ENCODE measurements at regions not wholly inside any gene's neighbourhood (a gene's known extent, or its start where the extent isn't known, plus 50 kb on each side); places are given as distances from the start of the nearest gene placed in this dataset.

DNA sequence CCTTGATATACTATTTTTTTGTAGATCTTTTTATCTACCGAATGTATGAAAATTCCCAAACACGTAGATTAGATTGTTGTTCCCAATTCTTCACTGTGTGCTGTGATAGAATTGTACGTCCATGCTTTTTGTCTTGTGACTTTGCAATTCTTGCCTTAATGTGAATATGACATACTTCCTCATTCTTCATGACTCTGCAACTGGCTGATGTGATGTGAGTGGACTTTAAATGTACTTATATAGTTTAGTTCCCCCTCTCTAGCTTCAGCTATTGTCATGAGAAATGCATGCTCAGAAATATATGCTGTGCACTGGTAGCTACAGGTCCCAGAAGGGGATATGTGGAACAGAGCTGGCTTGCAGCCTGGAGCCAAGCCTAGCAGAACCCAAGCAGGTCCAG is 89.4 kb downstream of the FTHL17 start:
- H3K4me3 ChIP-seq = no peak overlapping the region
- intact Hi-C loops (cut with DNase I) = no loop called here
- no peak for ATAC-seq
- H3K4me1 ChIP-seq = no peaks in the 10 kb centered on the region
- H3K27ac ChIP-seq = peak overlapping the region in 1 of 12 donors; percentile 24
- no peak for DNase-seq
- no peaks in the 10 kb centered on the region for H3K36me3 ChIP-seq
- H3K27me3 ChIP-seq = no peaks in the 10 kb centered on the region
- 77 to 88% (median 85%) methylated on average over 3 of the region's 3 CpGs for WGBS, 4 donors
- H3K9me3 ChIP-seq = no peaks in the 10 kb centered on the region
- TF ChIP-seq POLR2A (IDR thresholded peaks at IDR 0.05) = no peak
- TF ChIP-seq, protein P1, sequence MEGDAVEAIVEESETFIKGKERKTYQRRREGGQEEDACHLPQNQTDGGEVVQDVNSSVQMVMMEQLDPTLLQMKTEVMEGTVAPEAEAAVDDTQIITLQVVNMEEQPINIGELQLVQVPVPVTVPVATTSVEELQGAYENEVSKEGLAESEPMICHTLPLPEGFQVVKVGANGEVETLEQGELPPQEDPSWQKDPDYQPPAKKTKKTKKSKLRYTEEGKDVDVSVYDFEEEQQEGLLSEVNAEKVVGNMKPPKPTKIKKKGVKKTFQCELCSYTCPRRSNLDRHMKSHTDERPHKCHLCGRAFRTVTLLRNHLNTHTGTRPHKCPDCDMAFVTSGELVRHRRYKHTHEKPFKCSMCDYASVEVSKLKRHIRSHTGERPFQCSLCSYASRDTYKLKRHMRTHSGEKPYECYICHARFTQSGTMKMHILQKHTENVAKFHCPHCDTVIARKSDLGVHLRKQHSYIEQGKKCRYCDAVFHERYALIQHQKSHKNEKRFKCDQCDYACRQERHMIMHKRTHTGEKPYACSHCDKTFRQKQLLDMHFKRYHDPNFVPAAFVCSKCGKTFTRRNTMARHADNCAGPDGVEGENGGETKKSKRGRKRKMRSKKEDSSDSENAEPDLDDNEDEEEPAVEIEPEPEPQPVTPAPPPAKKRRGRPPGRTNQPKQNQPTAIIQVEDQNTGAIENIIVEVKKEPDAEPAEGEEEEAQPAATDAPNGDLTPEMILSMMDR (IDR thresholded peaks at IDR 0.05) = no peak

DNA sequence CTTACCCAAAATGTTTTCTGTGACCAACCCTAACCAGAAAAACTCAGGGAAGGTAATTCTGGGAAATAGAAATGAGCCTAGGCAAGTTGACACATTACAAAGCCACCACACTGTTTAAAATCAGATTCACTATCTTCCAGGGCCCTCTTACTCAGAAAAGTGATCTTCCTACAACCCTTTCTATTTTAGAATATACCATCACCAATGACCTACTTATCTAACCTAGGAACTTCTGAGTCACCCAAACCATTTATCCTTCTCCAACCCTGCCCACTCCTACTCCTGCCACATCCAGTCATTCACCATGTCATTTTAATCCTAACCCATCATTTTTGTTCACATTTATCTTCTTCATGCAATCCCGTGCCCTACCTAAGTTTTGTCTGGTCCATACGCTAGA is 89.9 kb downstream of the FTHL17 start:
- ATAC-seq (no peak), DNase-seq (no peak)
- 80 to 93% (median 85%) methylated on average over 2 of the region's 2 CpGs for WGBS, 4 donors
- intact Hi-C loops (cut with DNase I) = no loop called here
- H3K36me3 ChIP-seq = no peaks in the 10 kb centered on the region
- TF ChIP-seq POLR2A (IDR thresholded peaks at IDR 0.05) = no peak
- TF ChIP-seq, protein P1 (IDR thresholded peaks at IDR 0.05) = no peak
- no peaks in the 10 kb centered on the region for H3K27me3 ChIP-seq
- peak overlapping the region in 1 of 12 donors; percentile 24 for H3K27ac ChIP-seq
- no peaks in the 10 kb centered on the region for H3K4me1 ChIP-seq
- no peaks in the 10 kb centered on the region for H3K9me3 ChIP-seq
- no peak overlapping the region for H3K4me3 ChIP-seq

DNA sequence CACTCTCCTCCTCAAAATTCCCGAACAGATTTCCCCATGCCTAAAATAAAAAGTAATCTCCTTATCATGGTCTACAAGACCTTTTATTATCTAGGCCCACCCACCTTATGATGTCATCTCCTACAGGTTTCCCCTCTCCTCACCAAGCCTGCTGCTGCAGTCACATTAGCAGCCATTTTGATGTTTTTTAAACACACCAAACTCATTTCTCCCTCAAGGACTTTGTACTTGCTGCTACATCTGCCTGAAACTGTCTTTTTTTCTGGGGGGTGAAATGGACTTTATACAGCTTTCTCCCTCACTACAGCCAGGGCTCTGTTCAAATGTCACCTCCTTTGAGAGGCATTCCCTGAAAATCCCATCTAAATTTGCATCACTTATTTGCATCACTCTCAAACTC is 90.2 kb upstream of the TAB3 start:
- DNase-seq (no peak), ATAC-seq (no peak)
- intact Hi-C loops (cut with DNase I) = no loop called here
- Histone ChIP-seq H3K4me3 (no peak overlapping the region), H3K4me1 (no peaks in the 10 kb centered on the region), H3K36me3 (no peaks in the 10 kb centered on the region), H3K9me3 (no peaks in the 10 kb centered on the region), H3K27ac (no peak overlapping the region), H3K27me3 (peaks cover 0 to 3% (median 0%) of the 10 kb centered on the region in 9 donors)
- TF ChIP-seq, protein P1 (IDR thresholded peaks at IDR 0.05) = no peak
- TF ChIP-seq POLR2A (IDR thresholded peaks at IDR 0.05) = no peak
- 52 to 67% (median 55%) methylated on average over 1 of the region's 1 CpG for WGBS, 4 donors

DNA sequence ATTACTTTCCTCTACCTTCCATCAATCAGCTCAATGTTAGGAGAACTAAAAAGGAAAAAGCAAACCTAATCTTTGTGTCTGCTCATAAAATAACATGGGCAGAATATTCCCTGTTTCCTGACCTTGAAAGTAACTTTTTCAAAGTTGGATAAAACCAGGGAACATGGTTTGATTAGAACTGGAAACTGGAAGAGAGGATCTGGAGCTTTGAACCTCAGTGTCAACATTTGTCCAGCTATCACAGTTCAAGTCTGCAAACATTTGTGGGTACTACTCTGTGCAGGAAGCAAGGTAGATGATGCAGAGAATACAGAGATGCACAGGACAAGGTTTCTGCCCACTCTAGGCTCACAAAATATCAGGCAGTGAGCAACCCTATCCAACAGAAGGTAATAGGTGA is 86.4 kb upstream of the TAB3 start:
- Histone ChIP-seq H3K4me1 (no peaks in the 10 kb centered on the region), H3K4me3 (no peak overlapping the region), H3K27ac (no peak overlapping the region), H3K27me3 (peaks cover 0 to 5% (median 0%) of the 10 kb centered on the region in 9 donors), H3K36me3 (no peaks in the 10 kb centered on the region), H3K9me3 (no peaks in the 10 kb centered on the region)
- DNase-seq (no peak), ATAC-seq (no peak)
- no peak for TF ChIP-seq POLR2A (IDR thresholded peaks at IDR 0.05)
- TF ChIP-seq, protein P1 (IDR thresholded peaks at IDR 0.05) = no peak
- intact Hi-C loops (cut with DNase I) = no loop called here
